Activated CD4-positive, alpha-beta T cell treated with anti-CD3 and anti-CD28 coated beads for 36 hours (primary cell): ENCODE measurements at regions not wholly inside any gene's neighbourhood (a gene's known extent, or its start where the extent isn't known, plus 50 kb on each side); places are given as distances from the start of the nearest gene placed in this dataset.
"Not testable (repeated sequence)": the region's sequence is repeated elsewhere in the genome, so short reads cannot be mapped to it uniquely, and the experiment has no call there.

Experiments
- ATAC-seq: fragments of 200-7000 bp; cut with Tn5 transposase; one replicate; pipeline ENCODE4 v1.10.0; 2021; ENCODE audit warnings: mild to moderate bottlenecking, moderate library complexity
- CTCF ChIA-PET: fragments of 350-600 bp; sonication (Branson Sonifier 250); formaldehyde crosslinking; loops from one replicate; lab custom pipeline; 2021; ENCODE audit warnings: antibody characterized with exemption; lab: Charles Lee
- POLR2A ChIA-PET: fragments of 350-600 bp; sonication (Branson Sonifier 250); formaldehyde crosslinking; loops from one replicate; lab custom pipeline; 2021; ENCODE audit warnings: antibody characterized with exemption, inconsistent platforms; lab: Charles Lee
- DNase-seq: peaks from one replicate; pipeline ENCODE4 v3.0.0-alpha.2; 2020
- H3K27ac Mint-ChIP-seq: one replicate; pipeline ENCODE4 v1.8.0; 2021; ENCODE audit warnings: mixed read lengths
- H3K27me3 Mint-ChIP-seq: one replicate; pipeline ENCODE4 v1.8.0; 2021; ENCODE audit warnings: mixed read lengths
- H3K36me3 Mint-ChIP-seq: one replicate; pipeline ENCODE4 v1.8.0; 2021; ENCODE audit warnings: low read depth, mixed read lengths
- H3K4me1 Mint-ChIP-seq: one replicate; pipeline ENCODE4 v1.8.0; 2021; ENCODE audit warnings: mixed read lengths
- H3K4me3 Mint-ChIP-seq: one replicate; pipeline ENCODE4 v1.8.0; 2021; ENCODE audit warnings: mild to moderate bottlenecking, moderate library complexity, mixed read lengths
- H3K9me3 Mint-ChIP-seq: one replicate; pipeline ENCODE4 v1.8.0; 2021; ENCODE audit warnings: low read depth, mixed read lengths
- intact Hi-C, 2 experiments: fragments of 100-400 bp; cut with DNase I in 1 of 2; cut with micrococcal nuclease in 1 of 2; formaldehyde crosslinking; loops; one replicate each; pipeline versions ENCODE4 v1.14.2 to v1.15.1; 2022 to 2024; cut with DNase I, micrococcal nuclease

- Mint-ChIP-seq H3K4me3 (no peak overlapping the region), H3K4me1 (peaks cover 2% of the 10 kb centered on the region), H3K9me3 (no peaks in the 10 kb centered on the region), H3K36me3 (no peaks in the 10 kb centered on the region), H3K27ac (no peak overlapping the region), H3K27me3 (no peaks in the 10 kb centered on the region)
- ATAC-seq (no peak), DNase-seq (no peak)
- intact Hi-C loops, result no loop called here
- ChIA-PET CTCF (interaction anchor here (1.0 to 1.5 kb wide), 3 partner anchors 14 to 177 kb away, joined by 3 to 5 read pairs (median 5); no protein-coding TSS in a partner anchor), POLR2A (interaction anchor here (0.6 kb wide), 1 partner anchor 9 kb away, joined by 5 read pairs; no protein-coding TSS in a partner anchor)
Measured at GRCh38 chr7:142590077-142590476, 159.2 kb upstream of the PRSS1 start.

GRCh38 chr7:142587578-142588191 lies 161.6 kb upstream of the PRSS1 start:
- DNase-seq, result peak; percentile 15
- POLR2A ChIA-PET, result interaction anchor here (0.6 kb wide), 2 partner anchors 127 to 138 kb away, joined by 3 to 6 read pairs; no protein-coding TSS in a partner anchor
- no peak overlapping the region for H3K27ac Mint-ChIP-seq

DNA sequence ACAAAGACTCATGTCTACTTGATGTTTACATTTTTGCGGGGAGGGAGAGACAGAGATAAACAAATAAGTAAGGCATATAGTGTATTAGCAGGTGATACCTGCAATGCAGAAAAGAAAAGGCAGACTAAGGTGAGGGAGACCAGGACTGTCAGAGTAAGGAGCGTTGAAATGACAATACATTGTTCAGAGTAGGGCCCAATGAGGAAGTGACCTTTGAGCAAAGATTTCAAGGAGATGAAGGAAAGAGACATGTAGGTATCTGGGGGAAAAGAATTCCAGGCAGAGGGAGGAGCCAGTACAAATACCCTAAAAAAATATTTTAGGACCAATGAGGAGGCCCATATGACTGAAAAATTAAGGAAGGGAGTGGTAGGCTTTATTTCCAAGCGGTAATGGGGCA lies 162.7 kb upstream of the PRSS1 start:
- H3K4me1 Mint-ChIP-seq, result peaks cover 15% of the 10 kb centered on the region
- DNase-seq, result no peak
- no peaks in the 10 kb centered on the region for H3K36me3 Mint-ChIP-seq
- CTCF ChIA-PET, result interaction anchor here (0.8 to 2.5 kb wide), 3 partner anchors 20 to 51 kb away, joined by 4 to 20 read pairs (median 16); no protein-coding TSS in a partner anchor
- no peaks in the 10 kb centered on the region for H3K9me3 Mint-ChIP-seq
- intact Hi-C loops, result loop anchor here in 1 of 2 experiments (1.0 to 2.0 kb wide), 2 partner anchors 28 to 51 kb away; no protein-coding TSS in a partner anchor
- ATAC-seq, result no peak
- POLR2A ChIA-PET, result no interaction called here
- no peak overlapping the region for H3K27ac Mint-ChIP-seq
- H3K27me3 Mint-ChIP-seq, result no peaks in the 10 kb centered on the region
- H3K4me3 Mint-ChIP-seq, result no peak overlapping the region

More at GRCh38 chr7:142587578-142588191, 161.6 kb upstream of the PRSS1 start:
- H3K36me3 Mint-ChIP-seq, result no peaks in the 10 kb centered on the region
- no peaks in the 10 kb centered on the region for H3K27me3 Mint-ChIP-seq
- intact Hi-C loops, result loop anchor here in 1 of 2 experiments (1.0 to 2.0 kb wide), 2 partner anchors 29 to 52 kb away; no protein-coding TSS in a partner anchor
- H3K4me1 Mint-ChIP-seq, result peaks cover 10% of the 10 kb centered on the region
- no peaks in the 10 kb centered on the region for H3K9me3 Mint-ChIP-seq
- ATAC-seq, result peak; percentile 64
- CTCF ChIA-PET, result interaction anchor here (0.7 to 2.5 kb wide), 7 partner anchors 11 to 109 kb away, joined by 3 to 20 read pairs (median 6); no protein-coding TSS in a partner anchor
- no peak overlapping the region for H3K4me3 Mint-ChIP-seq

DNA sequence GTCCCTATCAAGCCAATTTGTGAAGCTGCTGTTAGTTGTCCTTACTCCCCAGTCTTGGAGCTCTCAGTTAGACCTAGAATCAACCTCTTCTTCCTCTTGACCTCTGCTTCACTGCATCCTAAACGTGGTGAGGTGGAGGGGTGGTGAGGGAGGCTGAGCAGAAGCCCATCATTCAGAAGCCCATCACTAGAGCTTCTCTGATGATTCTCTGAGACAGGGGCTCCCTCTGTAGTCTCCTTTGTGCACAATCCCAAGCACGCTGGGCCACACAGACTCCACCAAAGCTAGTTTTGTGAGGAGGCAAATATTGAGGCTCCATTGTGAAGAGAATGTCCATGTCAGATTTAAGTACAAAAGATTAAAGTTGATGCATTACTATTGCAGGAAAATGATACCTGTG lies 163.8 kb upstream of the PRSS1 start:
- Mint-ChIP-seq H3K27ac (no peak overlapping the region), H3K4me1 (peaks cover 26% of the 10 kb centered on the region), H3K4me3 (no peak overlapping the region), H3K9me3 (no peaks in the 10 kb centered on the region), H3K27me3 (no peaks in the 10 kb centered on the region), H3K36me3 (no peaks in the 10 kb centered on the region)
- ATAC-seq (no peak), DNase-seq (no peak)
- intact Hi-C loops, result no loop called here
- ChIA-PET POLR2A (interaction anchor here (0.7 kb wide), 1 partner anchor 187 kb away, joined by 3 read pairs; no protein-coding TSS in a partner anchor), CTCF (interaction anchor here (0.6 to 1.4 kb wide), 6 partner anchors 19 to 902 kb away, joined by 3 to 9 read pairs (median 3); no protein-coding TSS in a partner anchor)

DNA sequence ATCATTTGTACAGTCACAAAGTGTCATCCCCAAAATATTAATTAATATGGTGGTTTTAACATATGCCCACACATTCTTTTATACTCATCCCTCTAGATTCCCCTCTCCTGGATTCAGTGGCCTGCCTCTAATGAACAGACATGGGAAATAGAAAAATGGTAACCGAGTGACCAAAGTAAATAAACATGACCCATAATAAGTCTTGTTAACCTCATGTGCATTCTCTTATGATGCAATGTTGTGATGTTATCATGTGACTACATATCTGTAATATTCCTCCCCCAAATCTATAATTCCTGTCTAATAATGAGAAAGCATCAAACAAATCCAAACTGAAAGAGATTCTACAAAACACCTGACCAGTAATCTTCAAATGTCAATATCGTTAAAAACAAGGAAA lies 164.5 kb upstream of the PRSS1 start:
- Mint-ChIP-seq H3K27me3 (no peaks in the 10 kb centered on the region), H3K4me3 (no peak overlapping the region), H3K36me3 (no peaks in the 10 kb centered on the region), H3K9me3 (no peaks in the 10 kb centered on the region), H3K27ac (no peak overlapping the region), H3K4me1 (peaks cover 32% of the 10 kb centered on the region)
- ChIA-PET CTCF (interaction anchor here (0.7 to 4.8 kb wide), 5 partner anchors 19 to 903 kb away, joined by 3 to 17 read pairs (median 7); no protein-coding TSS in a partner anchor), POLR2A (no interaction called here)
- no peak for ATAC-seq
- no peak for DNase-seq
- intact Hi-C loops, result loop anchor here in 1 of 2 experiments (5.0 kb wide), 1 partner anchor 47 kb away; no protein-coding TSS in a partner anchor

GRCh38 chr7:142583446-142583845 lies 165.8 kb upstream of the PRSS1 start:
- Mint-ChIP-seq H3K36me3 (no peaks in the 10 kb centered on the region), H3K4me1 (peaks cover 36% of the 10 kb centered on the region), H3K4me3 (no peak overlapping the region), H3K27ac (no peak overlapping the region), H3K27me3 (no peaks in the 10 kb centered on the region), H3K9me3 (no peaks in the 10 kb centered on the region)
- POLR2A ChIA-PET, result no interaction called here
- DNase-seq, result peak; percentile 72
- CTCF ChIA-PET, result interaction anchor here (0.9 to 4.8 kb wide), 8 partner anchors 19 to 271 kb away, joined by 3 to 17 read pairs (median 6); no protein-coding TSS in a partner anchor
- intact Hi-C loops, result loop anchor here (1.0 to 5.0 kb wide), 3 partner anchors 46 to 225 kb away; no protein-coding TSS in a partner anchor
- ATAC-seq, result peak; percentile 81

GRCh38 chr7:142582351-142582750 lies 166.9 kb upstream of the PRSS1 start:
- peaks cover 34% of the 10 kb centered on the region for H3K4me1 Mint-ChIP-seq
- H3K36me3 Mint-ChIP-seq, result no peaks in the 10 kb centered on the region
- ATAC-seq (no peak), DNase-seq (no peak)
- H3K4me3 Mint-ChIP-seq, result no peak overlapping the region
- H3K9me3 Mint-ChIP-seq, result no peaks in the 10 kb centered on the region
- no peak overlapping the region for H3K27ac Mint-ChIP-seq
- POLR2A ChIA-PET, result no interaction called here
- CTCF ChIA-PET, result interaction anchor here (1.7 to 4.8 kb wide), 4 partner anchors 22 to 272 kb away, joined by 3 to 17 read pairs (median 7); no protein-coding TSS in a partner anchor
- no peaks in the 10 kb centered on the region for H3K27me3 Mint-ChIP-seq
- intact Hi-C loops, result loop anchor here in 1 of 2 experiments (5.0 kb wide), 1 partner anchor 45 kb away; no protein-coding TSS in a partner anchor

- DNase-seq, result peak; percentile 41
Measured at GRCh38 chr7:142581341-142581740, 167.9 kb upstream of the PRSS1 start.

DNA sequence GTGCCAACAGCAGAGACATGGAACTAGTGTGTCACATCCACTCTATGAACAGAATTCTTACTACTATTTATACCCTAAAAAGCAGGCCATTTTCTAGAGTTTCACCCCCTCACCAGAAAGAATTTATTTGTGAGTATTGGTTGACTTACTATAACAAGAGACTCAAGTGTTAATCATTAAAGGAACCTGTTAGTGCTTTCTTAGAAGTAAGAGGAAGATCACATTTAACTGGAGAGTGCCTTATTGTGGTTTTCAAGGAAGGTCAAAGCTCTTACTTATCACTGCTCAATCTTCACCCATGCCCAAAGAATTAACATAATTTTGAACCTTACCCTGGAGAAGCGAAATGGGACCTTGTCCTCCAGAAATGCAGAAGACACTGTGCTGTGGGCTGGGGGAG lies 169.3 kb upstream of the PRSS1 start:
- H3K9me3 Mint-ChIP-seq, result no peaks in the 10 kb centered on the region
- ATAC-seq, result no peak

More at GRCh38 chr7:142581341-142581740, 167.9 kb upstream of the PRSS1 start:
- Mint-ChIP-seq H3K9me3 (no peaks in the 10 kb centered on the region), H3K27ac (peak overlapping the region; percentile 78), H3K4me1 (peaks cover 34% of the 10 kb centered on the region), H3K4me3 (peak overlapping the region; percentile 27), H3K36me3 (no peaks in the 10 kb centered on the region), H3K27me3 (no peaks in the 10 kb centered on the region)
- intact Hi-C loops, result loop anchor here in 1 of 2 experiments (5.0 kb wide), 1 partner anchor 44 kb away; no protein-coding TSS in a partner anchor
- ATAC-seq, result peak; percentile 80
- POLR2A ChIA-PET, result interaction anchor here (0.5 to 0.7 kb wide), 3 partner anchors 9 to 247 kb away, joined by 3 to 6 read pairs (median 5); no protein-coding TSS in a partner anchor
- CTCF ChIA-PET, result interaction anchor here (2.2 to 4.8 kb wide), 2 partner anchors 22 to 23 kb away, joined by 6 to 17 read pairs; no protein-coding TSS in a partner anchor

DNA sequence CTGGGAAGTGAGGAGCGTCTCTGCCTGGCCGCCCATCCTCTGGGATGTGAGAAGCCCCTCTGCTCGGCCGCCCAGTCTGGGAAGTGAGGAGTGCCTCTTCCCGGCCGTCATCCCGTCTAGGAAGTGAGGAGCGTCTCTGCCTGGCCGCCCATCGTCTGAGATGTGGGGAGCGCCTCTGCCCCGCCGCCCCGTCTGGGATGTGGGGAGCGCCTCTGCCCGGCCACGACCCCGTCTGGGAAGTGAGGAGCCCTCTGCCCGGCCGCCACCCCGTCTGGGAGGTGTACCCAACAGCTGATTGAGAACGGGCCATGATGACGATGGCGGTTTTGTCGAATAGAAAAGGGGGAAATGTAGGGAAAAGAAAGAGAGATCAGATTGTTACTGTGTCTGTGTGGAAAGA lies 173.9 kb upstream of the PRSS1 start:
- H3K4me3 Mint-ChIP-seq, CTCF ChIA-PET, ATAC-seq: not testable (repeated sequence)

More for the DNA sequence above, 169.3 kb upstream of the PRSS1 start:
- ChIA-PET CTCF (interaction anchor here (4.8 kb wide), 1 partner anchor 22 kb away, joined by 17 read pairs; no protein-coding TSS in a partner anchor), POLR2A (no interaction called here)
- H3K4me3 Mint-ChIP-seq, result no peak overlapping the region
- peak overlapping the region; percentile 63 for H3K27ac Mint-ChIP-seq
- DNase-seq, result no peak
- no peaks in the 10 kb centered on the region for H3K27me3 Mint-ChIP-seq
- H3K36me3 Mint-ChIP-seq, result no peaks in the 10 kb centered on the region
- intact Hi-C loops, result loop anchor here (1.0 to 5.0 kb wide), 2 partner anchors 20 to 43 kb away; no protein-coding TSS in a partner anchor
- H3K4me1 Mint-ChIP-seq, result peaks cover 34% of the 10 kb centered on the region

GRCh38 chr7:142571581-142571980 lies 177.7 kb upstream of the PRSS1 start:
- Mint-ChIP-seq H3K27ac (no peak overlapping the region), H3K4me3 (no peak overlapping the region), H3K4me1 (peaks cover 4% of the 10 kb centered on the region), H3K9me3 (no peaks in the 10 kb centered on the region), H3K27me3 (no peaks in the 10 kb centered on the region), H3K36me3 (no peaks in the 10 kb centered on the region)
- no peak for ATAC-seq
- intact Hi-C loops, result no loop called here
- POLR2A ChIA-PET, result no interaction called here
- DNase-seq, result no peak
- CTCF ChIA-PET, result interaction anchor here (0.7 to 2.6 kb wide), 4 partner anchors 14 to 36 kb away, joined by 3 to 9 read pairs (median 7); no protein-coding TSS in a partner anchor

More for the DNA sequence above, 173.9 kb upstream of the PRSS1 start:
- H3K9me3 Mint-ChIP-seq, DNase-seq, POLR2A ChIA-PET, H3K36me3 Mint-ChIP-seq, intact Hi-C loops, H3K27me3 Mint-ChIP-seq, H3K27ac Mint-ChIP-seq: not testable (repeated sequence)
- H3K4me1 Mint-ChIP-seq, result peaks cover 10% of the 10 kb centered on the region
